ENCODE measurements at regions not wholly inside any gene's neighbourhood (a gene's known extent, or its start where the extent isn't known, plus 50 kb on each side); places are given as distances from the start of the nearest gene placed in this dataset.

DNA sequence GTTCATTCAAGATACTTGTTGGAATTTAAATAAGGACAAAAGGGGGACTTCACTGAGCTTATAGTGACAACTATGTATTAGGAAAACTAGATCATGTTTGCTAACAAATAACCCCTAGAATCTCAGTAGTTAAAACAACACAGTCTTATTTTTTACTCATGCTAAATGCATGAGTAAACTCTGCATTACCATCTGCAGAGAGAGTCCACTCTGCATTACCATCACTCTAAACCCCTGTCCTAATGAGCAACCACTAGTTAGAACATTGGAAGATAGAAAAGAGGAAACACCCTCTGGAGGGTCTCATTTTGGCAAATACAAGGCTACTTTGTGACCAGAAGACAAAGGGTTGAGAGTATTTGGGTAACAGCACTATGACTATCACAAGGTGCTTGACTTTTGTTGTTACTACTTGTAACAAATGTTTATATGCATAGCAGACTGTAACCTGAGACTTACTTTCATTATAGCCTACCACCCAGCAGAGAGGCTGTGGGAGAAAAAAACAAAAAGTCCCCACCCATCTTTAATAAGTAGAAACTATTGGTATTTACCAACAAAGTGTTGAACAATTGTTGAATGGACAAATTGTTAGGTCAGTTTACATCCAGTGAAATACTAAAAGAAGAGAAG, 99.1 kb downstream of the OXSM start:
- no peak for ATAC-seq (ENCODE audit: poor library complexity)
- intact Hi-C loops (cut with DNase I), result no loop called here
- DNase-seq, result no peak

- intact Hi-C loops (cut with DNase I), result no loop called here
- no peak for DNase-seq
- ATAC-seq (ENCODE audit: poor library complexity), result no peak
Measured at GRCh38 chr3:25889525-25889917, 99.6 kb downstream of the OXSM start.

DNA sequence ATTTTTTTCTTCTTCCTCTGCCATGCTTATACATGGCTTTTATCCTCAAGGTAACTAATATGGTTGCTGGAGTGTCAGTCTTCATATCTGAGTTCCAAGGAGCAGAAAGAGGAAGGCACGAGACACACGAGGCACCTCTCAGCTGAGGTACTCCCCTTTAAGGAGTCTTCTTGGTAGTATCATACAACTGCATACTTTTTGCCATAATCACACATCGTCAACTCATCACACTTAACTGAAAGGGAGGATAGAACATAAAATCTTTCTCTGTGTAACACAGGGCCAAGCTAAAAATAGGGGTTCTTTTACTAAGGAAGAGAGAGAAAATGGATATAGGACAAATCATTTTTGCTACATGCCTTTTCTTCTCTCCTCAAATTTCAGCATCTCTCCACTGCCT, 104.2 kb downstream of the OXSM start:
- intact Hi-C loops (cut with DNase I), result no loop called here
- DNase-seq (no peak), ATAC-seq (ENCODE audit: poor library complexity) (no peak)

DNA sequence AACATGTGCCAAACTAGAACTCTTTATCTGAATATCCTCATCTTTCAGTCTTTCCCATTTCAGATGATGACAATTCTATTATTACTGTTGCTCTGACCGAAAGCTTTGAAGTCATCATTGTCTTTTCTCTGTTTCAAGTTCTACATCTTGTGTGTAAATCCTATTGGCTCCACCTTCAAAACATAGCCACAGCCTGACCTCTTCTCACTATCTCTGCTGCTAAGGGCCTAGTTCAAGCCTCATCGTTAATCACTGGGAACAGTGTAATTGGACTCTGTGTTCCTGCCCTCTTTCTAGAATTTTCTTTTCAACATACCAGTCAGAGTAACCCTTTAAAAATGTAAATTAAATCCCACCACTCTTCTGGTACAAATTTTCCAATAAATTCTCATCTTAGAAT, 105.1 kb downstream of the OXSM start:
- ATAC-seq (ENCODE audit: poor library complexity) (no peak), DNase-seq (no peak)
- intact Hi-C loops (cut with DNase I), result no loop called here

GRCh38 chr3:25895443-25895842, 105.6 kb downstream of the OXSM start:
- ATAC-seq (ENCODE audit: poor library complexity), result no peak
- intact Hi-C loops (cut with DNase I), result no loop called here

GRCh38 chr3:25897019-25897418, 107.1 kb downstream of the OXSM start:
- ATAC-seq (ENCODE audit: poor library complexity), result no peak
- intact Hi-C loops (cut with DNase I), result no loop called here
- no peak for DNase-seq

More at GRCh38 chr3:25895443-25895842, 105.6 kb downstream of the OXSM start:
- no peak for DNase-seq

- DNase-seq, result no peak
- intact Hi-C loops (cut with DNase I), result loop anchor here (5.0 kb wide), 1 partner anchor 813 kb away; no protein-coding TSS in a partner anchor
- ATAC-seq (ENCODE audit: poor library complexity), result no peak
Measured at GRCh38 chr3:25899352-25900101, 109.6 kb downstream of the OXSM start.

DNA sequence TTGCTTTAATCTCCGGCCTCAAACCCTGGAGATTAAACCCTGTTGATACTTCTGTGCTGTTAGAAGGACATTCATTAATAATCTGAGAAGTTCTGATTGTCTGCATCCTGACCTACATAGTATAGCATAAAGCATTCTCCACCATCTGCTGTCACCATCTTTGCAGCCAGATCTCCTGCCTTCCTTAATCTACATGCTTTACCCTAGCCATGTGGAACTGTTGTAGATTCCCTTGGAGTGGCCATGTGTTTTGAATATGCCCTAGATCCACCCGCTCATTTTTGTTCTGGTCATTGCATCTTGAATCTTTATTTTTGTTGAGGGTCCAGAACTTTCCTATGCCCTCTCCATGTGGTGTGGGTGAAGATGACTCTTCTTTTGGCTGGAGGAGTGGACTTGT, 110.3 kb downstream of the OXSM start:
- no peak for ATAC-seq (ENCODE audit: poor library complexity)
- DNase-seq, result no peak
- intact Hi-C loops (cut with DNase I), result loop anchor here (5.0 kb wide), 1 partner anchor 812 kb away; no protein-coding TSS in a partner anchor

GRCh38 chr3:25901796-25902195, 111.9 kb downstream of the OXSM start:
- ATAC-seq (ENCODE audit: poor library complexity) (no peak), DNase-seq (no peak)
- intact Hi-C loops (cut with DNase I), result loop anchor here (5.0 kb wide), 1 partner anchor 811 kb away; no protein-coding TSS in a partner anchor

DNA sequence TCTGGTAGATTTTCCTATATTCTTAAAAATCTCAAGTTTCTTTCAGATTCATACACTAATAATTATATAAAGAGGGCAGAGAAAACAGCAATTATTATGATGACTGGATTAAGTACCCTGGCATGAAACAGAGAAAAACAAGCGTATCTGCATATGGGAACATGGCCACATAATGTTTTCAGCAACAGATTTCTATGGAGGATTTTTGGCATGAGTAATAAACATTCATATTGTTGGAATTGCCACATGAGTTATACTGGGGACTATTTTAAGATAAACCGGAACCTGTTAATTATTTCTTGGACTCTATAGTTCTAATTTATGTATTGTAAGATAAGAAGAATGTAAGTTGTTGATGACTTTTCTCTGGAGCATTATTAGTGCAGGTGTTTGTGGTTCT, 112.7 kb downstream of the OXSM start:
- DNase-seq (no peak), ATAC-seq (ENCODE audit: poor library complexity) (no peak)
- intact Hi-C loops (cut with DNase I), result loop anchor here (5.0 kb wide), 1 partner anchor 810 kb away; no protein-coding TSS in a partner anchor

DNA sequence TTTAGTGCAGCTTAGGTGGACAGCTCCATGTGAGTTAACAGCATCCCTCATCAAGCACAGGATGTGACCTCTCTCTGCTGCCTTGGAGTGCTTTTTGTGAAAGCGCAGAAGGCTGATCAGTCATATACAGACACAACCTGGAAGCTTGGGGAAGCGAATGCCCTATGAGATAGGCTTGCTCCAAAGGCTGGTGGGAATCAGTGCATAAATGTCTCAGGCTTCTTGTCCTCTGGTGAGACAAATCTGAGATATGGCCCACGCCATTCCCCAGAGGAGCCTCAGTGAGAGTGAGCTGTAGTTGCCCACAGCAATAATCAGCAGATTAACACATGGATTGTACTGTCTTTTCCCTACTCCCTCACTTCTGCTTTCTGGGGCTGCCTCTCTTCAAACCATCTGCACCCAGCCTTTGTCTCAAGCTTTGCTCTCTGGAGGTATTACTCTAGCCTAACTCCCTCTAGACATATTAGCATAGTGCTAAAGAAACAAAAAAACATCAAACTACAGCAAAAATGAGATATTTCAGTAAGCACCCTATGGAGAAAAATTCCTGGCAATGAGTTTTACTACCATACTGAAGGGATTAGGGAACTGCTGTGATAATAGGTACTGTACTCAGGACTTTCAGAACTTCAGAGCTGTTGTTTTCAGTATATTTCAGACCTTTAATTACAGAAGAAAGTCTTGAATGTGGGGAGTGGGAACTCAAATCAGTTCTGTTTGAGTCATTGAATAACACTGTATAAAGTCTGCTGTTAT, 113.7 kb downstream of the OXSM start:
- intact Hi-C loops (cut with DNase I), result loop anchor here (5.0 kb wide), 1 partner anchor 809 kb away; no protein-coding TSS in a partner anchor
- ATAC-seq (ENCODE audit: poor library complexity) (no peak), DNase-seq (no peak)

DNA sequence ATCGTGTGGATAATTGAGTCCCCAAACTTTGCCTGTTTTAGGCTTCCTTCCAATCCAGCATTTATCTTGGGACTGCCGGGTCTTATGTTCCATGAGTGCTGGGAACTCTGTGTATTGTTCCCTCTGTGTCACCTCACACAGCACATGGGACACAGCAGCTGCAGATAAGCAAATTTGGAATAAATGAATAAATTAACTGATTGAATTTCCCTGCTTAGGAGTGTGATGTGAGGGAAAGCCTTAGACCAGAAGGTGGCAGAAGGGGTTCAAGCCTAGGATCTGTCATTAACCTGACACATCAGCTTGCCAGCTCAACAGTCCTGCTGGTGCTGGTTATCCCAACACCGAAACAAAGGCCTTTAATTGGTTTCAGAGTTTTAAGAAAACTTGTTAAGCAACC, 114.3 kb downstream of the OXSM start:
- intact Hi-C loops (cut with DNase I), result loop anchor here (5.0 kb wide), 1 partner anchor 808 kb away; no protein-coding TSS in a partner anchor
- no peak for DNase-seq
- ATAC-seq (ENCODE audit: poor library complexity), result peak; percentile 72

DNA sequence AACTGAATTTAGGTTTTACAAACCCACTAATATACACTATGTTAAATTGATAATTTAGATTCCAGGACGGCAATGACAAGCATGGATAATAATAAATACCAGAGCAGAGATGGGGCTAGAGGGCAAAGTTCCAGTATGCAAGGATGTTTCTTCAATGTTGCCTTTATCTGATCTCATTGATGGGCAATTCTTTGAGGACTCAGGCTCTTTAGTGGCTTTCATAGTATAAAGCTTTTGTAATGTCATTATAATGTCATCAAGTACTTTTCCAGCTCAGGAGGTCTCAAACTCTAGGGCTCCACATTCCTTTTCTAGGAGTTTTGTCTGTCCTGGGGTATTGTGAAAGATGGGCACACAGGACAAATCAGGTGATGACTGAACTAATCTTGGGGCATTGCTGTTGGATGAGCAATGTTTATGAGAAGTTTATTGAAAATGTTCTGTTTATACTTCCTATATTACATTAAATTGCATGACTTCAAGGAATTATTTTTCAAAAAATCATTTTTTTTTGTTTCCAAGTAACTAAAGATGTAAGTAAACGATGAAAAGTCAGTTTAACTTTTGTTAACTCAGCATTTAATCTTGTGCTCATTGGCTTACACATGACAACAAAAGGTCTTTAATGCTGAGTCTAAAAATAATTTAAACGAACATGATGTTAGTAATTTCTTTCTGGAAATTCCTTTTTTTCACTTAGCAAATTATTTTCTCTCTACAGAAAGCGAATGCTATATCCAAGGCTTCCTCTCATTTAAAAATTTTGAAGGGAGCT, 116.4 kb downstream of the OXSM start:
- intact Hi-C loops (cut with DNase I), result loop anchor here (5.0 kb wide), 1 partner anchor 211 kb away; no protein-coding TSS in a partner anchor
- ATAC-seq (ENCODE audit: poor library complexity) (no peak), DNase-seq (no peak)

DNA sequence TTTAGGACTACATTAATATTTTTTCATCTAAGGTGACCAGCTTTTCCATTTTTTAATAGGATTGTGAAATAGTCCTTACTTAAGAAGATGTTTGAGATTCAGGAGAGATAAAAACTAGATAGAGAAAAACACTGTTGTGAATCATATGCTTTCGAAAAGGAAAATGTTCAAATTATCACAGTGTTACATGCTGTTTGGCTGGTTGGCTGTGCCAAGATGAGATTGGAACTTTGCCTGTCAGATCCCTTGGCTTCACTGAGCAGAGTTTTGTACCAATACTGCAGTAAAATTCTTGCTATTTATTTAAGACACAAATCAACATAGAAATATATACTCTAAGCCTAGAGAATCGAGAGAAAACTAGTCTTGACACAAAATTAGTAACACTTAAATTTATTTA, 117.2 kb downstream of the OXSM start:
- no peak for ATAC-seq (ENCODE audit: poor library complexity)
- intact Hi-C loops (cut with DNase I), result loop anchor here (5.0 kb wide), 1 partner anchor 210 kb away; no protein-coding TSS in a partner anchor

DNA sequence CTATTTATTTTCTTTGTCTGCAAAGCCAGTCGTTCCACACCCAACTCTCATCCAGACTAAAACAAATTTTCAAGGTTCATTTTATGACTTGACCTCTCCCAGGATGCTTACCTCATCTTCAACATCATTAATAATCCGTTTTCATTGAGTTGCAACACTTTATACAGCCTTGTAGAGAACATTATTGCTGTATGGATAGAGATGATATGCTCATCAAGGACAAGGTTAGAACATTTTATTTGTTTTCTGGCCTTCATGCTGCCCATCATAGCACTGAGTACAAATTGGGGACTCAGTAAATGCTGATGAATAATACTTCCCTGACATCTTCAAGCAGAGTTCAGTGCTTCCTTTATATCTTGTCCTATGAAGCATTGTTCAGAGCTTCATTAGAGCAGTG, 120.2 kb downstream of the OXSM start:
- ATAC-seq (ENCODE audit: poor library complexity), result no peak
- intact Hi-C loops (cut with DNase I), result no loop called here
- no peak for DNase-seq

More for the DNA sequence above, 117.2 kb downstream of the OXSM start:
- DNase-seq, result no peak

GRCh38 chr3:25910997-25911396, 121.1 kb downstream of the OXSM start:
- intact Hi-C loops (cut with DNase I), result no loop called here
- DNase-seq (no peak), ATAC-seq (ENCODE audit: poor library complexity) (no peak)

GRCh38 chr3:25911525-25912295, 121.8 kb downstream of the OXSM start:
- intact Hi-C loops (cut with DNase I), result no loop called here
- no peak for DNase-seq
- ATAC-seq (ENCODE audit: poor library complexity), result no peak

DNA sequence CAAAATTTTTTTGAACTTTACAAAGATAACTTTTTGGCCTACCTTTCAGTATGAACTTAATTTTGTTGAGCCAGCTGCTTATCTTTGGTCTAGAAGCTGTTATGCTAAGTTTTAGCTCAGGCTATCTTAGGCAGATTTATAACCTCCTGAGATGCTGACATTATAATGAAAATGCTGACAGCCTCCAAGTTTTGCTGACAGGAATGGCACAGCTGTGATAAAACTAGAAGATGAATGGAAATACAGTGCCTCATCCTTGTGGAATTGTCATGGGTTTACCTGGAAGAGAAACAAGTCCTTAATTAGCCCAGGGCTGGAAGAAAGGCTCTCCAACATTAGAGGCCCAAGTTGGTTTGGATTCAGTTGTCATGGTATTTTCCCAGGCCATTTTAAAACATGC, 123.3 kb downstream of the OXSM start:
- DNase-seq (no peak), ATAC-seq (ENCODE audit: poor library complexity) (no peak)
- intact Hi-C loops (cut with DNase I), result no loop called here
